ENCODE measurements at regions not wholly inside any gene's neighbourhood (a gene's known extent, or its start where the extent isn't known, plus 50 kb on each side); places are given as distances from the start of the nearest gene placed in this dataset.

DNA sequence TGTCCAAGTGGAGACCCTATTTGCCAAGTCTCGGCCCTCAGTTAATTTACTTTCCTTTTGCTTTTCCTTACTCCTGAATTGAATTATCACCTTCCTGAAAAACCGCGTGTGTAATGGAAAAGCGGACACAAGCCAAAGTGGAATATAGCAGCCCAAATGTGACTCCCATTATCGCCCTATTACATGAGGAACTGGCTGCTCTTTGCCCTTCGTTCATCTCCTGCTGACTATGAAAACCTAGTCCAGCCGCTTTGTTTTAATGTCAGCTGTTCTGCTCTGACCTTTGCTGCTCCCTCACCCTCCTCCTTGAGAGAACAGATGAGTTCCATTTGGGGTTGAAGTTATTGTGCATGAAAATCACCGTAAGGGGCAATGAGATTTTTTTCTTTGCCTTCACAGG lies 632.7 kb upstream of the SUCLG2 start:
- Histone ChIP-seq H3K27me3 (no peaks in the 10 kb centered on the region), H3K4me1 (no peaks in the 10 kb centered on the region), H3K4me3 (no peak overlapping the region), H3K4me2 (no peak overlapping the region), H3K9ac (no peak overlapping the region), H3K27ac (no peak overlapping the region), H3K36me3 (no peaks in the 10 kb centered on the region), H3K9me3 (replicated peaks in 1 of 11) (peaks cover 0 to 4% (median 0%) of the 10 kb centered on the region in 11 experiments; a peak in 2 of 22 replicates), H4K20me1 (no peaks in the 10 kb centered on the region)
- no peak for TF ChIP-seq Cebpa-rat (IDR thresholded peaks at IDR 0.05)

DNA sequence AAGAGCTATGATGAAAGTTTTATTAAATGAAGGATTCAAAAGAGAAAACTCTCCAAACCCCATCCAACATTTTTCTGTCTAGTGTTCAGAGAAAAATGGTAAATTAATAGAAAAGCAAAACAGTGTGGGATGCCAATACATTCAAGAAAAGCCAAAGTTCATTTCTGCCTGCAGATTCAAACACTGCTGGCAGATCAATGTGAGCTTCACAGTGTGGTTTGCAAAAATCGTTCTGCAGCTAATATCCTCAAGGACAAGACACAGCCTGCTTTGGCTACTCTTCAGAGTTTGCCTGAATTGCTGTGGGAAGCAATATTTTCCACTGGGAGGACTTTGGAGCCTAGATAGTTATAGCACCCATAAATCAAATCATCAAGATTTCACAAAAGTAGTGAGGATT lies 619.9 kb upstream of the SUCLG2 start:
- Histone ChIP-seq H3K9me3 (replicated peaks in 1 of 11) (no peaks in the 10 kb centered on the region), H3K36me3 (no peaks in the 10 kb centered on the region), H4K20me1 (no peaks in the 10 kb centered on the region), H3K4me1 (no peaks in the 10 kb centered on the region), H3K4me3 (no peak overlapping the region), H3K9ac (no peak overlapping the region), H3K27ac (no peak overlapping the region), H3K27me3 (no peaks in the 10 kb centered on the region), H3K4me2 (no peak overlapping the region)
- TF ChIP-seq Cebpa-rat (IDR thresholded peaks at IDR 0.05): no peak

DNA sequence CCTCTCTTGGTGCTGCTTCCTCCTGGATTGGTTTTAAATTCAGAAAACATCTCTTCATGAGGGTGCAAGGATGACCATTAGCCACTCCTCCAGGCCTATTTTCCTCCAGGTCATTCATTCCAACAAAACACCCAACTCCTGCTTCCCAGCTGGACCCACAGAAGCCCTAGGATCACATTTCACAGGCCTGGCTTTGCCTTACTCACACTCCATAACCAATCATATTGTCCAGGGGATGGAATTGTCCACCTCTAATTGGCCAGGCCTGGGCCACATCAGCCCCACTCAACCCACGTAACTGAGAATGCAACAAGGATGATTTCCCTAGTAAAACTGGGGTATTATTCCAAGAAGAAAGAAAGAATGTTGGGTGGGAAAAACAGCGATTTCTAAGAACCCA lies 616.7 kb upstream of the SUCLG2 start:
- Histone ChIP-seq H4K20me1 (no peaks in the 10 kb centered on the region), H3K4me1 (no peaks in the 10 kb centered on the region), H3K9ac (no peak overlapping the region), H3K36me3 (no peaks in the 10 kb centered on the region), H3K4me2 (no peak overlapping the region), H3K27me3 (no peaks in the 10 kb centered on the region), H3K27ac (no peak overlapping the region), H3K9me3 (replicated peaks in 1 of 11) (no peaks in the 10 kb centered on the region), H3K4me3 (no peak overlapping the region)
- TF ChIP-seq Cebpa-rat (IDR thresholded peaks at IDR 0.05): no peak

DNA sequence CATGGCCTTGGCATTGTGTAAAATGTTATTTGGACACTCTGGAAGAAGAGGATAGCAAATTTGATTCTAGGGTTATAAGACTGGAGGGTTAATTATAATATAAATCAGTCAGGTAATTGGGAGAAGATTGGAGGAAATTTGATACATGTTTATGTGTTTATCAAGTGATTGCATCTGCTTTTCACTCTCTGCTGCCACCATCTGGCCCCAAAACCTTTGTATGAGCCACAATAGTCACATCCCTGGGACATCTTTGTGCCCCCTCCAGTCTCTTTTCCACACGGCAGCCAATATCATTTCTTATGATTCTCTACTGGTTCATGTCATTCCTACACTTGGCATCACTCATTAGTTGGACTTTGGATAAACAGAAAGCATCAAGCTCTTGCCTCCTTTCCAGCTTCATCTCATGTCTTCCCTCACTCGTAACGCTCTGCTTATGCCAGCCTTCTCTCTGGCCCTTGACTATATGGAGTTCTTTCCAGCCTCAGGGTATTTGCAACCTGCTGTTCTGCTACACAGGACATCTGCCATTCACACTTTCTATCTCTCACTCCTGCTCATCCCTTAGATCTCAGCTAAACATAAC lies 602.3 kb upstream of the SUCLG2 start:
- H3K9me3 ChIP-seq (replicated peaks in 1 of 11): no peaks in the 10 kb centered on the region
- H3K4me2 ChIP-seq: no peak overlapping the region
- H3K9ac ChIP-seq: no peak overlapping the region
- no peaks in the 10 kb centered on the region for H3K27me3 ChIP-seq
- no peak for TF ChIP-seq Cebpa-rat (IDR thresholded peaks at IDR 0.05)
- H3K36me3 ChIP-seq: no peaks in the 10 kb centered on the region
- H3K27ac ChIP-seq: no peak overlapping the region
- no peaks in the 10 kb centered on the region for H3K4me1 ChIP-seq
- no peaks in the 10 kb centered on the region for H4K20me1 ChIP-seq
- H3K4me3 ChIP-seq: no peak overlapping the region

DNA sequence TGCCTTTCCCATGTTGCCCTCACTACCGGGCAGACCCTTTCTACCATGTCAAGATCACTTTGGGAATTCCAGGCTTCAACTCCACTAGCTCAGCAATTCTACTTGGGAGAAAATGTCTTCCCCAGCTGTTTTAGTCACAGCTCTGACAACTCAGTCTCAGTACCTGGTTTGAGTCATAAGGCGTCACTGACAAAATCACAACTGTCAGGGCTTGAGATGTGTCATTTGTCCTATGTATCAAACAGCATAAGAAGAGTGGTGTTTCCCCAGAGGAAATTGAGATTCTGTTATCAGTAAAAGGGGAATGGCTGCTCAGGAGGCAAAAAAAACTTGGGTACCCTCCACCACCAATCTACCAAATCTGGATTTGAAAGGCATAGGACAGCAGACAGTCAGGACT lies 594.9 kb upstream of the SUCLG2 start:
- Histone ChIP-seq H3K27ac (no peak overlapping the region), H4K20me1 (no peaks in the 10 kb centered on the region), H3K27me3 (no peaks in the 10 kb centered on the region), H3K4me2 (no peak overlapping the region), H3K9ac (no peak overlapping the region), H3K4me1 (no peaks in the 10 kb centered on the region), H3K4me3 (no peak overlapping the region), H3K9me3 (replicated peaks in 1 of 11) (no peaks in the 10 kb centered on the region), H3K36me3 (no peaks in the 10 kb centered on the region)
- TF ChIP-seq Cebpa-rat (IDR thresholded peaks at IDR 0.05): no peak

DNA sequence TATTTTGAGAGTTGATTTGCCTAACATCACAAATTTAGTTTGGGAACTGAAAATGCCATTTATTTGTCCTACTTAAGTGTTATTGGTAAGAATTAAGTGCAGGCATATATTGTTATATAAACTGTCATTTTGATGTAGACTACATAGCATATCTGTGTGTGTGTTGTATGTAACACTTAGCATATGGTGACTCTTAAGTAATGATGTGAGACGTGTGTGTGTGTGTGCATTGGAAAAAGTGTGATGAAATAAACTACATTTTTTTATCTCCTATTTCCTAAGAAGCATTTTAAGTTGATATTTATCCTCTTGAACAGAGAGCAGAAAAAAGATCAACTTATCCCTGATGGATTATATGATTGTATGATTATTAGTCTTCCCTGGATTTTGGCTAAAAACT lies 588.2 kb upstream of the SUCLG2 start:
- Histone ChIP-seq H3K9ac (no peak overlapping the region), H3K4me1 (no peaks in the 10 kb centered on the region), H4K20me1 (no peaks in the 10 kb centered on the region), H3K4me2 (no peak overlapping the region), H3K27ac (no peak overlapping the region), H3K9me3 (replicated peaks in 1 of 11) (no peaks in the 10 kb centered on the region), H3K27me3 (no peaks in the 10 kb centered on the region), H3K4me3 (no peak overlapping the region), H3K36me3 (no peaks in the 10 kb centered on the region)
- no peak for TF ChIP-seq Cebpa-rat (IDR thresholded peaks at IDR 0.05)

DNA sequence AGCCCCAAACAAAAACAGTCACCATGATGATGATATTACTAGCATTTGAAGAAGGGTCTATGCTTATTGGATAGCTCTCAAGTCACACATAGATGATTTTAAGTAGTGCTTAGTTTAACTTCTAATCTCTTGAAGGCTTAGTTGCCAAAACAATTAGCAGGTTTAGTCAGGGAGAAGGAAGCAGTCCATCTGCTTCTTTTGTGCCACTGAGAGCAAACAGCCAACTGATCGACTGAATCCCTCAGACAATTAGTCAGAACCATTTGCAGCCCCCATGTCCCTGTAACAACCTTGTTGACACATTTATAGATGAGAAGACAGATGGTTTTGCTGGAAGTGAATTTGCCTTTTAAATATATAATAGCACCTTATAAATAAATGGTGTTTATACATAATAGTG lies 585.1 kb upstream of the SUCLG2 start:
- Histone ChIP-seq H3K9me3 (replicated peaks in 1 of 11) (no peaks in the 10 kb centered on the region), H3K36me3 (no peaks in the 10 kb centered on the region), H3K27me3 (no peaks in the 10 kb centered on the region), H4K20me1 (no peaks in the 10 kb centered on the region), H3K4me2 (no peak overlapping the region), H3K27ac (no peak overlapping the region), H3K4me3 (no peak overlapping the region), H3K4me1 (no peaks in the 10 kb centered on the region), H3K9ac (no peak overlapping the region)
- no peak for TF ChIP-seq Cebpa-rat (IDR thresholded peaks at IDR 0.05)

DNA sequence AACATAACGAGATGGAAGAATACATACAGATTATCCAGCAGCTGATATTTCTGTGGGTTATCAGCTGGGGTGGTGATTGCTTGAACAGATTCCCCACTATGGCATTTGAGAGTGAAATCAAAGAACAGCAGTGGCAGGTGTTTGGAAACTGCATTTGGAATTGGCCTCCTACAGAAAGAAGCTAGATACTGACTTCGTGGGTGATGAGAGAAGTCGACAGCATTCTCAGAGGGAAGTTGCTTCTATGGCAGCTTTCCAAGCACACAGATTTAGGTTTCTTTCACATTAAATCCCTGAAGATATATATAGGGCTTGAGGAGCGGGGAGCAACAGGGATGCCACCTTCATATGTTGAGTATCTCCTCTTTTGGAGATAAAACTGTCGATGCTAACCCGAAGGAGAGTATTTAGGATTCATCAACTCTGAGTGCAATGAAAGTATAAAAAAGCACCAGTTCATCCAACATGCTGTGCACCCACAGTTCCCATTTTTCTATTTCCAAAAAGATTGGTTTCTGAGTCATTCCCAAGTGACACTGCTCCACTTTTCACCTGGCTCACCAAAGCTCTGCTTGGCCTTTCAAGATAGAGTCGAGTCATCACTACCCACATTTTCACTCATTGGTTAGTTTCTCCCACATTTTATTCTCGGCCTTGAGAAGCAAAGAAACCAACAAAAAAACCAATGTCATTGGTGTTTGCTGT lies 579.8 kb upstream of the SUCLG2 start:
- Histone ChIP-seq H3K36me3 (no peaks in the 10 kb centered on the region), H3K4me2 (no peak overlapping the region), H3K27ac (no peak overlapping the region), H3K9ac (no peak overlapping the region), H3K27me3 (no peaks in the 10 kb centered on the region), H3K4me3 (no peak overlapping the region), H3K4me1 (no peaks in the 10 kb centered on the region), H3K9me3 (replicated peaks in 1 of 11) (no peaks in the 10 kb centered on the region), H4K20me1 (no peaks in the 10 kb centered on the region)
- TF ChIP-seq Cebpa-rat (IDR thresholded peaks at IDR 0.05): no peak

DNA sequence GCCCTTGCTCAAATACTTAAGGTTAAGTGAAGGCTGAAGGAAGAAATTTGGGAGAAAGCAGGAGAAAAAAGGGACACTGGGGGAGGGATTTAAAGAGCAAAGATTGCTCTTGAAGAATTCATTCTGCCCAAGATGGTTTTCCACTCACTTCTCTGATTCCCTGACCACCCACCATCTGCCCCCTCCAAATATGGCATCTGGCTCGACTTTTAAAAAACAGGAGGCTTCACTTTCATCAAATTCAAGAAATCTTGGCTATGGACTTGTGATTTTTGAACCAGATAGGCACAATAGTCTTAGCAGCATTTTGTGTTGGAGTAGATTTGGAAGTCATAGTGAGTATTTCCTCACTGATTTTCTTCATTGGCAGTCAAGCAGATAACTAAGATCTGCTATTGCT lies 574.4 kb upstream of the SUCLG2 start:
- no peaks in the 10 kb centered on the region for H3K27me3 ChIP-seq
- TF ChIP-seq Cebpa-rat (IDR thresholded peaks at IDR 0.05): no peak
- H3K36me3 ChIP-seq: no peaks in the 10 kb centered on the region
- H3K4me3 ChIP-seq: no peak overlapping the region
- no peaks in the 10 kb centered on the region for H3K4me1 ChIP-seq
- no peak overlapping the region for H3K9ac ChIP-seq
- no peak overlapping the region for H3K27ac ChIP-seq
- no peaks in the 10 kb centered on the region for H4K20me1 ChIP-seq
- no peak overlapping the region for H3K4me2 ChIP-seq
- H3K9me3 ChIP-seq (replicated peaks in 1 of 11): no peaks in the 10 kb centered on the region

DNA sequence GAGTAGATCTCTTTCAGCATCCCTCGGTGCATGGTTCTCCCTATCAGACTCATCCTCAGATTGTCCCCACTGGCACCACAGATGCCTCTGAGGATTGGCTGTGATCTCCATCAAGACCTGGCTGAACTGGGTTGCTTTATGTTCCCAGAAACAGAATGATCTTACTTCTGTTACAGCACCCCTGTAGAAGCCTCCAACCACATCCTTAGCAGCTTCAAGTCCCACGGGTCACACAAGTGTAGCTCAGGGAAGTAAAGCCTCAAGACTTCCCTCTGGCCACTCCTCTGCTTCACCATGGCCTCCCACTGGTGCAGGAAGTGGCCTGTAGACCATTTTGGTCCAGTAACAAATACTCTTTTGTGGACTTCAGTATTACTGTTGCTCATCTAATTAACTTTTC lies 566.4 kb upstream of the SUCLG2 start:
- H3K4me3 ChIP-seq: no peak overlapping the region
- H3K4me2 ChIP-seq: no peak overlapping the region
- H3K27ac ChIP-seq: no peak overlapping the region
- no peaks in the 10 kb centered on the region for H3K9me3 ChIP-seq (replicated peaks in 1 of 11)
- no peaks in the 10 kb centered on the region for H3K36me3 ChIP-seq
- H4K20me1 ChIP-seq: no peaks in the 10 kb centered on the region
- no peak overlapping the region for H3K9ac ChIP-seq
- TF ChIP-seq Cebpa-rat (IDR thresholded peaks at IDR 0.05): no peak
- peaks cover 0 to 4% (median 0%) of the 10 kb centered on the region in 10 experiments; a peak in 1 of 20 replicates for H3K4me1 ChIP-seq
- no peaks in the 10 kb centered on the region for H3K27me3 ChIP-seq
